NCI-H345 treated with DMSO at 0.1 percent for 48 hours (cell line): ENCODE measurements at regions not wholly inside any gene's neighbourhood (a gene's known extent, or its start where the extent isn't known, plus 50 kb on each side); places are given as distances from the start of the nearest gene placed in this dataset.
"Not testable (repeated sequence)": the region's sequence is repeated elsewhere in the genome, so short reads cannot be mapped to it uniquely, and the experiment has no call there.

Experiments
- DNase-seq: peaks from one replicate; lab custom pipeline; 2025; ENCODE audit not compliant: unreplicated experiment; lab: John Stamatoyannopoulos, UW

DNA sequence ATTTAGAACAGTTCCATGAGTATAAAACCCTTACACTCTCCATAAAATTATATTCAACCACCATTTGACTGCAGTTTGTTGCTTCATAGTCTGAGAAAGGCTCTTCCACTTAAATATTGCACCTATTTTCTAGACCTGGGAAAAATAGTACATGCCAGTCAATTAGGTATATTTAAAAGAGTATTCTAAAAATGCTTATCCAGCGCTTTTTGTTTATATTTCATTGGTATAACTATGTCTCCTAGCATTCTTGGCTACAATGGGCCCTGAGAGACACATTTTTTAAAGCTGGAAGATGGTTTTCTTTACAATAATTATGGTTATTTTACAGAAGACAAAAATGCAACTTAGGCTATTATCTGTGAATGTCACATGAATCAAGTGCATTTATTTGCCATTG, 439.4 kb downstream of the KCNJ18 start:
- DNase-seq = no peak

DNA sequence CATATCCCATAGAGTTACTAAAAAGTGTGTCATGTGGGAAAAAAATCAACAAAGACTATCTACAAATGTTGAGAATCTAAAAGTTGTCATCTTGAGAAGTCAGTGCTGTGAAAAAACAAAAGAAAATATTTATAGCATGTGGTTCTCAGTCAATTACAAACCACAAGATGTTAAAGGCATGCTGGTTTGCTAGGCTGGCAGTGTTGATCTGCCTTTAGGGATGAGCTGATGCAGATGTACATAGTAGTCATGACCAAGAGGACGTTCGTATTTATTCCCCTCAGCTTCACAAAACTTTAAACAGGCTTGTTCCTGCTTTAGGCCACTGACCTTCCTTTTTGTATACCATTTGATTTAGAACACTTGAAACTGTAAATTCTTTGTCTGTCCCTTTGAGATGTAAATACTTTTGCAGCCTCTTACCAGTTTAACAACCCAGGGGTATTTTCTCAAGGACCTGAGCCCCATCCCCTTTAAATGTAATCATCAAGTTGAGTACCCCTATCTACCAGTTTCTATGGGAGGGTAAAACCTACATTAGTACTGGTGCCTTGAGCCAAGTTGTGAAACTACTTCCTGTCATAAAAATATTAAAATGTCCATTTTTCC, 446.6 kb downstream of the KCNJ18 start:
- DNase-seq = no peak

DNA sequence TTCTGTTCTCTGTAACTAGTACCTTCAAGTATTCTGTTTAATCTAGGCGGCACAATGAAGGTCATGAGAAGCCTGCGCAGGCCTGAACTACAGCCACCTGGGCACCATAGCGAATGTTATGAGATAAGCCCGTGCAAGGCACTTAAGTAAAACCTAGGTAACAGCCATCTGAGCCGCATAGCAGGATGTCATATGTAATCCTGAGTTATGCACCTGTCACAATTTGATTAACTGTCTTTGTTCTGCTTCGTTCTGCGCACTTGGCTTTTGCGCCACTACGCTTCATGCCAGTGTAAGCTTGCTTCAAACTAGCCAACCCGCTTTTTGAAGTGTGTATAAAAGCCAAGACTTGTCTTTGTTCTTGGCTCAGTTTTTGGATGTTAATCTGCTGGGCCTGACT, 449.8 kb downstream of the KCNJ18 start:
- DNase-seq = no peak

DNA sequence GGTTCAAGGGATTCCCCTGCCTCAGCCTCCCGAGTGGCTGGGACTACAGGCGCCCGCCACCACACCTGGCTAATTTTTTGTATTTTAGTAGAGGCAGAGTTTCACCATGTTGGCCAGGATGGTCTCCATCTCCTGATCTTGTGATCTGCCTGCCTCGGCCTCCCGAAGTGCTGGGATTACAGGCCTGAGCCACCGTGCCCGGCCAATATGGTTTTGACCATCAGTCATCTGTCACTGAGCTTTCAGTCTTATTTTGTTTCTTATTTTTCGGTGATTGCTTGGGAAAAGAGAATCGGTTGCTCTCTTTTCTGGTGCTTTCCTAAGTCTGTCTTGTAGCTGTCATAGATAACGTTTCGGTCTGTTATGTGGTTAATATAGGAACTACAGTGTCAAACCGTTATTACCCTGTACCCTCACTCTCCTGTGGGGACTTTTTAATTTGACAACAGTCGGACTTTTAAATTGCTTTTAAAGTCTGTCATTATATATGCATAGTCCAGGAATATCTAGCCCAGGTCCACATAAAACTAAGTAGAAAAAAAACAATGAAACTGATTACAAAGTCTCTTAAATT, 453.4 kb downstream of the KCNJ18 start:
- no peak for DNase-seq

DNA sequence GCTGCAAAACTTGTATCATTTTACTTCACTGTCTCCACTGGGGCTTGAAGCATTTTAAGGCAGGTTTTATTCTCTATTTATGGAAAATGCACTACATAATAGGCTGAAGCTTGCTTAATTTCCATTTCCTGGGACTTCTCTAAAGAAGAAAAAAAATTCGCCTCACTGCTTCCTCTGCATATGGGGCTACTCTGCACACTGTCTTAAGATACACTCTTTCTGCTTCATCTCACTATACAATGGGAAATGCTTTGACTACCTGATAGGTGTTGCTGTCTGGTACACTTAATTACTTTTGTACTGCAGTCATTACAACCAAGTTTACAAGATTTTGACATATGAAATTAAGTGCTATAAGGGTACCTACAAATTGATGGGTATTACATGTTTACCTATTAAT, 466.0 kb downstream of the KCNJ18 start:
- DNase-seq = no peak

DNA sequence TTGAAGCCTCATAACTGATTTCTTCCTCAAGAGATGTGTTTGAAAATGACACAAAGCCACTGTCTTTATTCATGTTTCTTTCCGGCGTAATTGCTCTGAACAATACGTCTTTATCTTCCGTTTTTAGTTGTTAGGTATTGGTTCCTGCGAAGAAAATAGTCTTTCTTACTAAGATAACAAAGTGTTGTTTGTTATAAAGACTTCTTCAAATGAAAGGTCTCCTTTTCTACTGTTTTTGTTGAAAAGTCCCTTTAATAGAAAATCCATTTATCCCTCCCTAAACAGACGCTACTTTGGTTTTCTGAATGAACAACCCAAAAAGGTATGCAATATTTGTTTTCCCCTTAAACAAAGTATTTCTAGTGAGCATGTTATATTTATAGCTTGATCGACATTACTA, 469.1 kb downstream of the KCNJ18 start:
- no peak for DNase-seq

DNA sequence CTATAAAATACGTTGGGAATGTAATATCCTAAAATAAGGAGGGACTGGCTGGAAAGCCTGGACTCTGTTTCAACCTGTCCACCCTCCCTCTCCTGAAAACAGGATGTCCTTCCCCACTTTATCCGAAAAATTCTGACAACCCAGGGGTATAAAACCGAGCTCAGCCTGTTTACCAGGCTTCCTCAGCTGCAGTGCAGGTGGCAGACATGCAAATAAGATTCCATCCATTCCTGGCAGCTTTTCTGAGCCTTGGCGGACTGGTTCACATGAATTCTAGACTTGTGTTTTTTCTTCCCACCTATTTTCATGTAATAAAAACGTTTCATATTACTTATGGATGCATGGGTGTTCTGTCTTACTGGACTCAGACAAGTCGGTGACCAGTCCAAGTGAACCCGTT, 479.3 kb downstream of the KCNJ18 start:
- DNase-seq = no peak

DNA sequence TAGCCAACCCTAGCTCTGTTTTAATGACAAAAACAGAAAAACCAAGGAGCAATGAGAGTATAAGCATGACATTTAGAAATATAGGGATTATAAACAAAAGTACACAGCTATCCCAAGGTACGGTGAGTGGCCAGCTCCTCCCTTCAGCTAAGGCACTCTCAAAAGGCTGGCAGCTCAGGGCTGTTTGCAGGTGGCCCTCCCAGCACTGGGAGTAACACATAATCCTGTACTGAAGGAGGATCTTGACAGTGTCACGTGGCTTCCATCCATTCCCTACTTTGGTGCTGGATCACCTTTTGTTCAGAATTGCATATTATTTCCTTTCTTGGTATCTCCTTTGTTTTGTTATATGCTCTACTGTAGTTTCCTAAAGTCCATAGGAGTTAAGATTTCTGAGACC, 500.8 kb downstream of the KCNJ18 start:
- no peak for DNase-seq

DNA sequence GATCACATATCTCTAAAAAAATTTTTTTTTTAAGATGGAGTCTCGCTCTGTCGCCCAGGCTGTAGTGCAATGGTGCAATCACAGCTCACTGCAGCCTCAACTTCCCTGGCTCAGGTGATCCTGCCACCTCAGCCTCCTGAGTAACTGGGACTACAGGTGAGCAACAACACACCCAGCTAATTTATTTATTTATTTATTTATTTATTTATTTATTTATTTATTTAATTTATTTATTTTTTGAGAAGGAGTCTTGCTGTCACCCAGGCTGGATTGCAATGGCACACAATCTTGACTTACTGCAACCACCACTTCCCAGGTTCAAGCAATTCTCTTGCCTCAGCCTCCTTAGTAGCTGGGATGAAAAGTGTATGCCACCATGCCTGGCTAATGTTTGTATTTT, 507.9 kb downstream of the KCNJ18 start:
- DNase-seq = not testable (repeated sequence)

DNA sequence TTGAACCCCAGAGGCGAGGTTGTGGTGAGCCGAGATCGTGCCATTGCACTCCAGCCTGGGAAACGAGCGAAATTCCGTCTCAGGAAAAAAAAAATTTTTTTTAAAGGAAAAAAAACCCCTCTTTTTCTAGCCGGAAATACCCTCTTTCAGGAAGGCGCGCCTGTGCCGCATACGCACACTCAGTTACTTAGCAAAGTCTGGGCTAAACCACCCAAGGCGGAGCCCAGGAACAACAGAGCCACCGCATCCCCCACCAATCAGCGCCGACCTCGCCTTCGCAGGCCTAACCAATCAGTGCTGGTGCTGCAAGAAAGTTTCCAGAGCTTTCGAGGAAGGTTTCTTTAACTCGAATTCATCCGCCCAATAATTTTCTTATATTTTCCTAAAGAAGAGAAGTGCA, 510.4 kb downstream of the KCNJ18 start:
- DNase-seq = no peak

DNA sequence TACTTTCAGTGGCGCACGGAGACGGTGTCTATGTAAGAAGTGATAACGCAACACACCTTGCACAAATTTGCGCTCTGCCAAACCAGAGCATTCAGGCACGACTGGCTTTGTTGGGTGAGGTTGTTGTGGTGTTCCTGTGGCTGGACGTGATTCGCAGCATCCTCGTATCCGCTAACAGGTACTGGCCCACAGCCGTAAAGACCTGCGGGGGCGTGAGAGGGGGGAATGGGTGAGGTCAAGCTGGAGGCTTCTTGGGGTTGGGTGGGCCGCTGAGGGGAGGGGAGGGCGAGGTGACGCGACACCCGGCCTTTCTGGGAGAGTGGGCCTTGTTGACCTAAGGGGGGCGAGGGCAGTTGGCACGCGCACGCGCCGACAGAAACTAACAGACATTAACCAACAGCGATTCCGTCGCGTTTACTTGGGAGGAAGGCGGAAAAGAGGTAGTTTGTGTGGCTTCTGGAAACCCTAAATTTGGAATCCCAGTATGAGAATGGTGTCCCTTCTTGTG, 510.9 kb downstream of the KCNJ18 start:
- no peak for DNase-seq

DNA sequence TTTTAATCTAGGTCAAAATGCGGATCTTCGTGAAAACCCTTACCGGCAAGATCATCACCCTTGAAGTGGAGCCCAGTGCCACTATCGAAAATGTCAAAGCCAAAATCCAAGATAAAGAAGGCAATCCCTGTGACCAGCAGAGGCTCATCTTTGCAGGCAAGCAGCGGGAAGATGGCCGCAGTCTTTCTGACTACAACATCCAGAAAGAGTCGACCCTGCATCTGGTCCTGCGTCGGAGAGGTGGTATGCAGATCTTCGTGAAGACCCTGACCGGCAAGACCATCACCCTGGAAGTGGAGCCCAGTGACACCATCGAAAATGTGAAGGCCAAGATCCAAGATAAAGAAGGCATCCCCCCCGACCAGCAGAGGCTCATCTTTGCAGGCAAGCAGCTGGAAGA, 511.8 kb downstream of the KCNJ18 start:
- not testable (repeated sequence) for DNase-seq

DNA sequence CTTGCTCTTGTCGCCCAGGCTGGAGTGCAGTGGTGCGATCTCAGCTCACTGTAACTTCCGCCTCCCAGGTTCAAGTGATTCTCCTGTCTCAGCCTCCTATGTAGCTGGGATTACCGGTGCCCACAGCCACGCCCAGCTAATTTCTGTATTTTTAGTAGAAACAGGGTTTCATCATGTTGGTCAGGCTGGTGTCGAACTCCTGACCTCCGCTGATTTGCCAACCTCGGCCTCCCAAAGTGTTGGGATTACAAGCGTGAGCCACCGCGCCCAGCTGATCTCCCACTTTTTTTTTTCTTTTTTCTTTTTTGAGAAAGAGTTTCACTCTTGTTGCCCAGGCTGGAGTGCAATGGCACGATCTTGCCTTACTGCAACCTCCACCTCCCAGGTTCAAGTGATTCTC, 517.9 kb downstream of the KCNJ18 start:
- DNase-seq = not testable (repeated sequence)

DNA sequence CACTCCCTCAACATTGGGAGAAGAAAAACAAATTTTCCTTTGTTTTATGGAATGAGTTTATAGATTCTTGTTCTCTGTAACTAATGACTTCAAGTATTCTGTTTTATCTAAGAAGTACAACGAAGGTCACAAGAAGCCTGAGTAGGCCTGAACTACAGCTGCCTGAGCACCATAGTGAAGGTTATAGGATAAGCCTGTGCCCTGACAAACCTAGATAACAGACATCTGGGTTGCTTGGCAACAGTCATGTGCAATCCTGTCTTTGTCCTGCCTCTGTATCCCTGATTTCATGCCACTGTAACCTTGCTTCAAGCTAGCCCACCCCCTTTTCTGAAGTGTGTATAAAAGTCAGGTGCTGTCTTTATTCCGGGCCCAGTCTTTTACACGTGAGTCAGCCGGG, 520.8 kb downstream of the KCNJ18 start:
- DNase-seq = not testable (repeated sequence)

DNA sequence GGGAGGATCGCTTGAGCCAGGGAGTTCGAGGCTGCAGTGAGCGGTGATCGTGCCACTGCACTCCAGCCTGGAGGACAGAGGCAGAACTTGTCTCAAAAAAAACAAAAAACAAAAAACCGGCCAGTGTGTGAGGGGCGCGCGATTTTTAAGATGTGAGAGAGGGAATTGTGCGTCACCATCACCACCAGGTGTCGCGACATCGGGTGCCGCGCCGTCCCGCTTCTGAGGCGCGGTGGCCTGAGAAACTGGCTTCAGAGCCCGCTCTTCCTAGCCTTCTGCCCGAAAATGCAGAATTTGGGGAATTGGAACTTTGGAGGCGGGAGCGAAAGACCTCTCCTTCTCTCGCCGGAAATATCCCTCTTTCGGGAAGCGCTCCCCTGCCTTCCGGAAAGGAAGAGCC, 524.8 kb downstream of the KCNJ18 start:
- no peak for DNase-seq

DNA sequence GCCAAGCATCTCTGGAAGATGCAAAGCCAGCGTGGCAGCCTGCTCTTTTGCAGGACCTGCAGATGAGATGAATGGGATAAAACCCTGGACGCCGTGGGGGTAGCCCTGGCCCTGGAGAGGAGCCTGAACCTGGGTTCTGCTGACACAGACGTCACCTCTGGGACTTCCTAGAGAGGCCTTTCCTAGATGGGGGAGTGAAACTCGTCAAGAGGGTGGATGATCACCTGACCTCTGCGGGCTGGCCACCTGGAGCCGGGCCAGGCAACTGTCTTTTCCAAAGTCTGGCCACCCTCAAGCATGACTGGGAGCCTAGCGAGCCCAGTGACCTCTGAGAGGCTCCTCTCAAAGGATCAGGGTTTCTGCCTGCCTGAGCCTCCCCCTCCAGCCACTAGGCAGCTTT, 529.0 kb downstream of the KCNJ18 start:
- no peak for DNase-seq

DNA sequence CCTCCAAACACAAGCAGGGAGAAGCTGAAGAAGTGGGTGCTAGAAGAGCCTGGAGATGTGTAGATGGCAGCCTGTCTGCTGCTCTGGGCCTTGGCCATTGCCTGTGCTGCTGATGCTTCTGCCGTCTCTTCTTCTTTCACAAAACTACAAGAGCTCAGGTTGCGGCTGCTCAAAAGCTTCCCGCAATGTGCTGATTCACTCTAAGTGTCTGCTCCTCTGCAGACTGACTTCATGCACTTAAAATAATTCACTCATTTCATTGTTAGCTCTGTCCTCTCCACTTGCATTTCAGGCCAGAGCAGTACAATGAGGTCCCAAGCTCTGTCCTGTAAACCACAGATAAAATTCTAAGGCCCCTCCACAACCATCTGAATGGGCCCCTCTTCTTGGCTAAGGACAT, 534.2 kb downstream of the KCNJ18 start:
- DNase-seq = not testable (repeated sequence)

DNA sequence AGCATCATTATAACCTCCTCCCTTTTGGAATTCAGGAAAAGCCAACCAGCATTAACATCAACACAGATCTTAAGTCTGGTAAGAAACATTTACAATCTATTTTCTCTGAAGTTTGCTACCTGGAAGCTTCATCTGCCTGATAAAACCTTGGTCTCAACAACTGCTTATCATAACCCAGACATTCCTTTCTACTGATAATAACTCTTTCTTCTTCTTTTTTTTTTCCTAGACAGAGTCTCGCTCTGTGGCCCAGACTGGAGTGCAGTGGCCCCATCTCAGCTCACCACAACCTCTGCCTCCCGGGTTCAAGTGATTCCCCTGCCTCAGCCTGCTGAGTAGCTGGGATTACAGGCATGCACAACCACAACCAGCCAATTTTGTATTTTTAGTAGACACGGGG, 534.6 kb downstream of the KCNJ18 start:
- not testable (repeated sequence) for DNase-seq

DNA sequence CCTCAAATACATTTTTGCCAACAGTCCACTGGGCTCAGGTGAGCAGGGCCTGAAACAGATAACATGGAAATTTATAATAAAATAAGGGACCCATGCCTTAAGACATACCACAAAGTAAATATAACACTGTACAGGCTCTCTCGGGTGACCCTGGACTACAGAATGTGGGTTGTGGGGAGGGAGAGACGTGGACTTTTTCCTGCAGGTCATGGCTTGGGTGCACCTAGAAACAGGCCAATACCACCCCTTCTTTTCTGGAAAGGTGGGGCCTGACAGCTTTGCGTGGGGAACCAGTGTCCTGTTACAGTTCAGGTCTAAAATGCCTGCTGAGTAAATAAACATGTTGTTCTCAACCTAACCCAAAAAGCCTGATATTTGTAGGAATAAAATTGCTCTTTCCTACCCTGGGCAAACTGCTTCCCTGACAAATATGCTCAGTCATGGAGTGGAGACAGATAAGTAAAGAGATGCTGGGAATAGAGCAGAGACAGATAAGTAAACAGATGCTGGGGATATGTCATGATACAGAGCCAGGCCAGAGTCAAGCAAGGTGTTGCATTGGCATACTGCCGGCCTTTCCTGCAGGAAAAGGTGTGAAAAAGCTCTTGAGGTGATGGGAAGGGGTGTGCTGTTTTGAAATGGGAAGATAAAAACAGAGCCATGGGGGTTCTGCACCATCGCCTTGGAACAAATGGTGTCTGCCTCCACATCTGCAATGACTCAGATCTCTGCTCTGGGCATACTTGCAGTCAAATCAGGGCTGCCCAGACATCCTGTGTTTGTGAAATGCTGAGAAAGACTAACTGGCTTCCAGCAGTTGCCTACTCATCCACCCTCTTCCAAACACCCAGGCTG, 535.6 kb downstream of the KCNJ18 start:
- DNase-seq = not testable (repeated sequence)

DNA sequence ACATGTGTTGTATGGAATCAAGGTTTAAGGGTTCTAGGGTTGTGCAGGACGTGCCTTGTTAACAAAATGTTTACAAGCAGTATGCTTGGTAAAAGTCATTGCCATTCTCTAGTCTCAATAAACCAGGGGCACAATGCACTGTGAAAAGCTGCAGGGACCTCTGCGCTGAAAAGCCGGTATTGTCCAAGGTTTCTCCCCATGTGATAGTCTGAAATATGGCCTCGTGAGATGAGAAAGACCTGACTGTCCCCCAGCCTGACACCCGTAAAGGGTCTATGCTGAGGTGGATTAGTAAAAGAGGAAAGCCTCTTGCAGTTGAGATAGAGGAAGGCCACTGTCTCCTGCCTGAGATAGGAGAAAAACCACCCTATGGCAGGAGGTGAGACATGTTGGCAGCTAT, 537.5 kb downstream of the KCNJ18 start:
- not testable (repeated sequence) for DNase-seq

DNA sequence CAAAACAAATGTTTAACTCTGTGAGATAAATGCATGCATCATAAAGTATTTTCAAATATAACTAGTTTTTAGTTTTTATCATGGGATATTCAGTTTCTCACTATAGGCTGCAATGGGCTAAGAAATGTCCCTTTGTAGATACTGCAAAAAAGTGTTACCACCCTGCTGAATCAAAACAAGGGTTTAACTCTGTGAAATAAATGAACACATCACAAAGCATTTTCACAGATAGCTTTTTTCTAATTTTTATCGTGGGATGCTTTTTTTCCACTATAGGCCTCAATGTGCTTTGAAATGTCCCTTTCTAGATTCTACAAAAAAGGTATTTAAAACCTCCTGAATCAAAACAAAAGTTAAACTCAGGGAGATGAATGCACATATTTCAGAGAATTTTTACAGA, 541.1 kb downstream of the KCNJ18 start:
- DNase-seq = no peak

DNA sequence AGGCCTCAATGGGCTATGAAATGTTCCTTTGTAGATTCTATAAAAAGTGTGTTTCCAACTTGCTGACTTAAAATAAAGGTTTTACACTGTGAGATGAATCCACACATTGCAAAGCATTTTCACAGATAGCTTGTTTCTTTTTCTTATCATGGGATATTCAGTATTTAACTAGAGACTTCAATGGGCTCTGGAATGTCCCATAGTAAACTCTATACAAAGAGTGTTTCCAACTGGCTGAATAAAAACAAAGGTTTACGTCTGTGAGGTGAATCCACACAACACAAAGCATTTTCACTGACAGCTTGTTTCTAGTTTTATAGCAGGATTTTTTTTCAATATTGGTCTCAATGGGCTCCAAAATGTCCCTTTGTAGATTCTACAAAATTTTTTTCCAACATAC, 550.1 kb downstream of the KCNJ18 start:
- DNase-seq = no peak
